ENCODE measurements at regions not wholly inside any gene's neighbourhood (a gene's known extent, or its start where the extent isn't known, plus 50 kb on each side); places are given as distances from the start of the nearest gene placed in this dataset.

DNA sequence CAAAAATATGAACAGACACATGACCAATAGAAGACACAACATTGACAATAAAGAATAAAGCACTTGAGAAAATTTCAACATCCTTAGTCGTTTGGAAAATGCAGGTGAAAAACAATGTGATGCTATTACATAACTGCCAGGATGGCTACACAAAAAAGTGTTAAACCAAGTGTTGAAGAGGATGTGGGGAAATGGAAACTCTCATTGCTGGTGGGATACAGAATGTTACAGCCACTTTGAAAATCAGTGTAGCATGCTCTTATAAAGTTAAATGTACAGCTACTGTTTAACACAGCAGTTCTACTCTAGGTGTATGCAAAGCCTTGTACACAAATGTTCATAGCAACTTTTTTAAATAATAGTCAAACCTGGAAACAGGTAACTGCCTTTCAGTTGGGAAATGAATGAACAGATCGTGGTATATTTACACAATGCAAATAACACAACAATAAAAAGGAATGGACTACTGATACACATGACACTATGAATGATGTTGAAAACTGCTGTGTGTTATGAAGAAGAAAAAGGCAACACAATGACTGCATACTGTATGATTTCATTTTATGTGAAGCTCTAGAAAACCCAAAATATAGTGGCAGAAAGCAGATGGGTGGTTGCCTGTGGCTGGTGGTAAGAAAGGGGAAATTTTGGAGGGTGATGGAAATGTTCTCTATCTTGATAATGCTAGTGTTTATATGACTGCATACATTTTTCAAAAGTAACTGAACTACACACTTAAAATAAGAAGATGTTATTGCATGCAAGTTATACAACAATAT, 102.2 kb upstream of the VIPR2 start:
- no peak for TF ChIP-seq TARDBP (IDR thresholded peaks at IDR 0.05)
- TF ChIP-seq ZNF384 (IDR thresholded peaks at IDR 0.05) = no peak
- no peak for TF ChIP-seq ELF4 (IDR thresholded peaks at IDR 0.05)
- TF ChIP-seq ARNT (IDR thresholded peaks at IDR 0.05) = no peak
- no peak for TF ChIP-seq BHLHE40 (IDR thresholded peaks at IDR 0.05; ENCODE audit: borderline replicate concordance)
- no peak for TF ChIP-seq CTBP1 (IDR thresholded peaks at IDR 0.05; ENCODE audit: borderline replicate concordance)
- TF ChIP-seq SP1 (IDR thresholded peaks at IDR 0.05) = no peak
- TF ChIP-seq FOXK2 (IDR thresholded peaks at IDR 0.05) = no peak
- TF ChIP-seq, protein P1, sequence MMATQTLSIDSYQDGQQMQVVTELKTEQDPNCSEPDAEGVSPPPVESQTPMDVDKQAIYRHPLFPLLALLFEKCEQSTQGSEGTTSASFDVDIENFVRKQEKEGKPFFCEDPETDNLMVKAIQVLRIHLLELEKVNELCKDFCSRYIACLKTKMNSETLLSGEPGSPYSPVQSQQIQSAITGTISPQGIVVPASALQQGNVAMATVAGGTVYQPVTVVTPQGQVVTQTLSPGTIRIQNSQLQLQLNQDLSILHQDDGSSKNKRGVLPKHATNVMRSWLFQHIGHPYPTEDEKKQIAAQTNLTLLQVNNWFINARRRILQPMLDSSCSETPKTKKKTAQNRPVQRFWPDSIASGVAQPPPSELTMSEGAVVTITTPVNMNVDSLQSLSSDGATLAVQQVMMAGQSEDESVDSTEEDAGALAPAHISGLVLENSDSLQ (IDR thresholded peaks at IDR 0.05) = no peak
- no peak for TF ChIP-seq HDGF (IDR thresholded peaks at IDR 0.05; ENCODE audit: borderline replicate concordance)

All from HEK293T (cell line).